ENCODE measurements at regions not wholly inside any gene's neighbourhood (a gene's known extent, or its start where the extent isn't known, plus 50 kb on each side); places are given as distances from the start of the nearest gene placed in this dataset.
"Not testable (repeated sequence)": the region's sequence is repeated elsewhere in the genome, so short reads cannot be mapped to it uniquely, and the experiment has no call there.

- no peak for DNase-seq (ENCODE audit: low read depth)
- in situ Hi-C loops (cut with HindIII; ENCODE audit: low pct_unique_long_range_greater_than_20kb, low sequenced_read_pairs), result no loop called here
These were observed 154.8 kb upstream of the TTC14 start for GRCh38 chr3:180447136-180447535.

GRCh38 chr3:180448407-180448806 lies 153.6 kb upstream of the TTC14 start:
- in situ Hi-C loops (cut with HindIII; ENCODE audit: low pct_unique_long_range_greater_than_20kb, low sequenced_read_pairs); DNase-seq (ENCODE audit: low read depth): not testable (repeated sequence)

GRCh38 chr3:180457225-180457624 lies 144.7 kb upstream of the TTC14 start:
- in situ Hi-C loops (cut with HindIII; ENCODE audit: low pct_unique_long_range_greater_than_20kb, low sequenced_read_pairs), result no loop called here
- DNase-seq (ENCODE audit: low read depth), result no peak

- DNase-seq (ENCODE audit: low read depth), result no peak
- in situ Hi-C loops (cut with HindIII; ENCODE audit: low pct_unique_long_range_greater_than_20kb, low sequenced_read_pairs), result no loop called here
These were observed 135.5 kb upstream of the TTC14 start for GRCh38 chr3:180466401-180467011.

GRCh38 chr3:180467177-180467576 lies 134.8 kb upstream of the TTC14 start:
- in situ Hi-C loops (cut with HindIII; ENCODE audit: low pct_unique_long_range_greater_than_20kb, low sequenced_read_pairs), result no loop called here

GRCh38 chr3:180469149-180469548 lies 132.8 kb upstream of the TTC14 start:
- in situ Hi-C loops (cut with HindIII; ENCODE audit: low pct_unique_long_range_greater_than_20kb, low sequenced_read_pairs), result no loop called here

More at GRCh38 chr3:180467177-180467576, 134.8 kb upstream of the TTC14 start:
- DNase-seq (ENCODE audit: low read depth), result no peak

GRCh38 chr3:180478695-180479094 lies 123.3 kb upstream of the TTC14 start:
- no peak for DNase-seq (ENCODE audit: low read depth)
- in situ Hi-C loops (cut with HindIII; ENCODE audit: low pct_unique_long_range_greater_than_20kb, low sequenced_read_pairs), result no loop called here

More at GRCh38 chr3:180469149-180469548, 132.8 kb upstream of the TTC14 start:
- no peak for DNase-seq (ENCODE audit: low read depth)

- in situ Hi-C loops (cut with HindIII; ENCODE audit: low pct_unique_long_range_greater_than_20kb, low sequenced_read_pairs), result no loop called here
- DNase-seq (ENCODE audit: low read depth), result no peak
These were observed 109.9 kb upstream of the TTC14 start for GRCh38 chr3:180492047-180492446.

- DNase-seq (ENCODE audit: low read depth), result no peak
- in situ Hi-C loops (cut with HindIII; ENCODE audit: low pct_unique_long_range_greater_than_20kb, low sequenced_read_pairs), result no loop called here
These were observed 105.0 kb upstream of the TTC14 start for GRCh38 chr3:180496995-180497394.

GRCh38 chr3:180516368-180516767 lies 85.6 kb upstream of the TTC14 start:
- in situ Hi-C loops (cut with HindIII; ENCODE audit: low pct_unique_long_range_greater_than_20kb, low sequenced_read_pairs), result no loop called here

GRCh38 chr3:180523040-180523439 lies 78.9 kb upstream of the TTC14 start:
- no peak for DNase-seq (ENCODE audit: low read depth)
- in situ Hi-C loops (cut with HindIII; ENCODE audit: low pct_unique_long_range_greater_than_20kb, low sequenced_read_pairs), result no loop called here

More at GRCh38 chr3:180516368-180516767, 85.6 kb upstream of the TTC14 start:
- no peak for DNase-seq (ENCODE audit: low read depth)

- in situ Hi-C loops (cut with HindIII; ENCODE audit: low pct_unique_long_range_greater_than_20kb, low sequenced_read_pairs), result no loop called here
- no peak for DNase-seq (ENCODE audit: low read depth)
These were observed 73.1 kb upstream of the TTC14 start for GRCh38 chr3:180528843-180529242.

GRCh38 chr3:180529778-180530177 lies 72.2 kb upstream of the TTC14 start:
- in situ Hi-C loops (cut with HindIII; ENCODE audit: low pct_unique_long_range_greater_than_20kb, low sequenced_read_pairs), result no loop called here
- DNase-seq (ENCODE audit: low read depth), result no peak

GRCh38 chr3:180530276-180530675 lies 71.7 kb upstream of the TTC14 start:
- in situ Hi-C loops (cut with HindIII; ENCODE audit: low pct_unique_long_range_greater_than_20kb, low sequenced_read_pairs), result no loop called here
- no peak for DNase-seq (ENCODE audit: low read depth)

- in situ Hi-C loops (cut with HindIII; ENCODE audit: low pct_unique_long_range_greater_than_20kb, low sequenced_read_pairs), result no loop called here
- no peak for DNase-seq (ENCODE audit: low read depth)
These were observed 70.4 kb upstream of the TTC14 start for GRCh38 chr3:180531303-180532278.

GRCh38 chr3:180534828-180535227 lies 67.1 kb upstream of the TTC14 start:
- in situ Hi-C loops (cut with HindIII; ENCODE audit: low pct_unique_long_range_greater_than_20kb, low sequenced_read_pairs), result no loop called here
- DNase-seq (ENCODE audit: low read depth), result no peak

GRCh38 chr3:180538493-180538892 lies 63.5 kb upstream of the TTC14 start:
- DNase-seq (ENCODE audit: low read depth), result no peak
- in situ Hi-C loops (cut with HindIII; ENCODE audit: low pct_unique_long_range_greater_than_20kb, low sequenced_read_pairs), result no loop called here

- DNase-seq (ENCODE audit: low read depth), result no peak
- in situ Hi-C loops (cut with HindIII; ENCODE audit: low pct_unique_long_range_greater_than_20kb, low sequenced_read_pairs), result no loop called here
These were observed 58.1 kb upstream of the TTC14 start for GRCh38 chr3:180543877-180544276.

GRCh38 chr3:180546863-180547262 lies 55.1 kb upstream of the TTC14 start:
- DNase-seq (ENCODE audit: low read depth), result no peak
- in situ Hi-C loops (cut with HindIII; ENCODE audit: low pct_unique_long_range_greater_than_20kb, low sequenced_read_pairs), result no loop called here

Measured in Caki2 (cell line).